ENCODE measurements at regions not wholly inside any gene's neighbourhood (a gene's known extent, or its start where the extent isn't known, plus 50 kb on each side); places are given as distances from the start of the nearest gene placed in this dataset.
"Not testable (repeated sequence)": the region's sequence is repeated elsewhere in the genome, so short reads cannot be mapped to it uniquely, and the experiment has no call there.

DNA sequence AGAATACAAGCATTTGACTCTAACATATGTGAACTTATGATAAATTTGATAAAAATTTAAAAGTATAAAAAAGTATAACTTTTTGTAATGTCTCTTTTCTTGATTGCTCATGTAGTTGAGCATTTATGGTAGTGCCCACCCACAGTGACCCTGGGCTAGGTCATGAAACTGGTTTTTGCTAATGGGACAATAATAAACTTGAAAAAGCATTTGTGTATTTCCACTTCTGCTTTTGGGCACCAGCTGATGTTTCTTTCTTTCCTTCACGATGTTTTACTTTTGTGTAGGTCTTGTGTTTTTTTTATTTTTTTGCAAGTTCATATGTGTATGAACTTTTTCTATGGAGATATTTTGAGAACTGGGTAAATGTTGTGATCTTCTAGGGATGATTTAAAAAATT lies 313.1 kb downstream of the CBLL2 start:
- no peak for TF ChIP-seq JUND (IDR thresholded peaks at IDR 0.05; ENCODE audit: low read depth)
- in situ Hi-C loops (cut with HindIII; ENCODE audit: low pct_unique_long_range_greater_than_20kb, low sequenced_read_pairs): no loop called here
- DNase-seq (ENCODE audit: low read depth in 1 of 2, low spot score in 1 of 2): no peak

DNA sequence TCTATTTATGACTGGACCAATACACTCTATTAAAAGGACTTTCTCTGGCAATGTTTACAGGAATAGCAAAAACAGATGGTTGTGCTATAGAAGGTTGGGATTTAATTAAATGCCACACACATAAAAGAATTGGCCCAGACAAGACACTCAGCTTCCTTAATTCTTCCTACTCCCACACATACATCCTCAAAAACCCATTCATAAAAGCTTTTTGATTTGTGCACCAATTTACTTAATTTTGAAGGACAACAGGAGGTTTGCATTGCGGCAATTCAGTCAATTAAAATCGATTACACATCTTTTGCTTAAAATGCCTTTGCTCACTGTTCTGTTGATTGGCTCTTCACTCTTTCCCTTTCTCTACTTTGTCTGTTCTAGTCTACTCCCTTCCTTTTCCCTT lies 317.1 kb downstream of the CBLL2 start:
- DNase-seq (ENCODE audit: low read depth in 1 of 2, low spot score in 1 of 2): no peak
- no peak for TF ChIP-seq JUND (IDR thresholded peaks at IDR 0.05; ENCODE audit: low read depth)
- in situ Hi-C loops (cut with HindIII; ENCODE audit: low pct_unique_long_range_greater_than_20kb, low sequenced_read_pairs): no loop called here

DNA sequence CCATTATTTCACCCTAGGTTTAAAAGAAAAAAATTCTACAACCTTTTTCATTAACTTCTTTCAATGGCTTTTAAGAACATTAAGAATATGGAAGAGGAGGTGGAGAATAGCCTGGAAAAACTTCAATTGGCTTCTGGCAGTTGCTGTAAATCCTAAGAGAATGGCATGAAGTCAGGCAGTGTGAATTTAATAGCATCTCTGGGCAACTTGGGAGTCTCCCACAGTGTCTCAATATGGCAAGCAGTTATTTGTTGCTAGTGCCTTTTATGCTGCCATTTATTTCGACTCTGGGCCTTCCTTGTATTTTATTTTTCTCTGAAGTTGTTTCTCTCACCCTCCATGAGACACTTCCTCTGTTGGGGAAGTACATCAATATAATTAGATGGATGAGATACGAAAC lies 322.1 kb downstream of the CBLL2 start:
- in situ Hi-C loops (cut with HindIII; ENCODE audit: low pct_unique_long_range_greater_than_20kb, low sequenced_read_pairs): no loop called here
- no peak for TF ChIP-seq JUND (IDR thresholded peaks at IDR 0.05; ENCODE audit: low read depth)
- no peak for DNase-seq (ENCODE audit: low read depth in 1 of 2, low spot score in 1 of 2)

DNA sequence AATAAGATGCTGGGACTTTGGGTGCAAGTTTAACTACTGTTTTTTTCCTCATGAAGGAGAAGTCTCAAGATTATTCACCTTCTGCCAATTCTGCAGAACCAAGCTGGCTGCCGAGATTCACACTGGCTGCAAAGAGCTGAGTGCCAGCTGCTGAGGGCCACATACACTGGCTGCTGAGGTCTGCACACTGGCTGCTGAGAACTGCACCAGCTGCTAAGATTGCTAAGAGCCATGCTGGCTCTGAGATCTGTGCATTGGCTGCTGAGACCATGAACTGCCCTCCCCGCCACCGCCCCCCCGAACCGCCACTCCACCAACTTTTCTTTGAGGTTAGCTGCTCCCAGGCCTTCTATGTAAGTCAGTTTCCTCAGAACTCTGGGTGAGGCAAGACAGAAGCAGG lies 330.3 kb downstream of the CBLL2 start:
- no peak for TF ChIP-seq JUND (IDR thresholded peaks at IDR 0.05; ENCODE audit: low read depth)
- in situ Hi-C loops (cut with HindIII; ENCODE audit: low pct_unique_long_range_greater_than_20kb, low sequenced_read_pairs): no loop called here
- no peak for DNase-seq (ENCODE audit: low read depth in 1 of 2, low spot score in 1 of 2)

- in situ Hi-C loops (cut with HindIII; ENCODE audit: low pct_unique_long_range_greater_than_20kb, low sequenced_read_pairs): not testable (repeated sequence)
These were observed 336.7 kb downstream of the CBLL2 start for GRCh38 chrX:22609452-22609851.

GRCh38 chrX:22616867-22617266 lies 344.2 kb downstream of the CBLL2 start:
- DNase-seq (ENCODE audit: low read depth in 1 of 2, low spot score in 1 of 2): peak in 1 of 2 experiments; percentile 23
- in situ Hi-C loops (cut with HindIII; ENCODE audit: low pct_unique_long_range_greater_than_20kb, low sequenced_read_pairs): no loop called here
- no peak for TF ChIP-seq JUND (IDR thresholded peaks at IDR 0.05; ENCODE audit: low read depth)

More at GRCh38 chrX:22609452-22609851, 336.7 kb downstream of the CBLL2 start:
- not testable (repeated sequence) for DNase-seq (ENCODE audit: low read depth in 1 of 2, low spot score in 1 of 2)

DNA sequence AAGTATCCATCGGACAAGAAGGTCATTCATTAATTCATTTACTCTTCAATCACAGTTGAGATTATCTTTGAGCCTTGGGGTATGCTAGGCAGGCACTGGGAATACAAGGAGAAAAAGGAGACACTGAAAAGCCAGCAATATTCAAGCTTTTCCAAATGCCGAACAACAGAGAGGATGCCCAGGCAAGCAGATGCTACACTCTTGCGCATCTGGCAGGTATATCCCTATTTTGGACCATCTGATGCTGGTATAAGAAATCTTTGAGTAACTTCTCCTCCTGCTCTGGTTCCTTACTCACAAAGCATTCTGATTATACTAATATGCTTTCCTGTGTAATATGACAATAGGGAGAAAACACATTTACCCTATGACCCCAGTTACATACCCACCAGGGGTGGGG lies 354.9 kb downstream of the CBLL2 start:
- TF ChIP-seq JUND (IDR thresholded peaks at IDR 0.05; ENCODE audit: low read depth): no peak

DNA sequence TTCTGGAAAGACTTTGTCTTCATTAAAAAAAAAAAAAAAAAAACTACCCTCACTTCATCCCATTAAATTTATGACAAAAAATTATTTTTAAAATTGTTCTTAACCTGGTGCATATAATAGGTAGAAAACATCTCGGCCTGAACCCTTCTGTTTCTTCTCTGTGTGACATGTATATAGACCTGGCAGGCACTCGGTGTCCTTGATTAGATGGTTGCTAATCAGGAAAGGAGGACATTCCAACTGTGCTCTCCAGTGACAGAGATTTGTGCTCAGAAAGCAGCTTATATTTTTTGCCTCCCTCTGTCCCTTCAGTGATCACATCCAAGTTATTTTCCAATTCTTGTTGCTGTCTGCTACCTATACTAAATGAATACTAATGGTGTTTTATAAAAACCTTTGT lies 355.6 kb downstream of the CBLL2 start:
- no peak for TF ChIP-seq JUND (IDR thresholded peaks at IDR 0.05; ENCODE audit: low read depth)
- no peak for DNase-seq (ENCODE audit: low read depth in 1 of 2, low spot score in 1 of 2)
- in situ Hi-C loops (cut with HindIII; ENCODE audit: low pct_unique_long_range_greater_than_20kb, low sequenced_read_pairs): no loop called here

More for the DNA sequence above, 354.9 kb downstream of the CBLL2 start:
- DNase-seq (ENCODE audit: low read depth in 1 of 2, low spot score in 1 of 2): no peak
- in situ Hi-C loops (cut with HindIII; ENCODE audit: low pct_unique_long_range_greater_than_20kb, low sequenced_read_pairs): no loop called here

DNA sequence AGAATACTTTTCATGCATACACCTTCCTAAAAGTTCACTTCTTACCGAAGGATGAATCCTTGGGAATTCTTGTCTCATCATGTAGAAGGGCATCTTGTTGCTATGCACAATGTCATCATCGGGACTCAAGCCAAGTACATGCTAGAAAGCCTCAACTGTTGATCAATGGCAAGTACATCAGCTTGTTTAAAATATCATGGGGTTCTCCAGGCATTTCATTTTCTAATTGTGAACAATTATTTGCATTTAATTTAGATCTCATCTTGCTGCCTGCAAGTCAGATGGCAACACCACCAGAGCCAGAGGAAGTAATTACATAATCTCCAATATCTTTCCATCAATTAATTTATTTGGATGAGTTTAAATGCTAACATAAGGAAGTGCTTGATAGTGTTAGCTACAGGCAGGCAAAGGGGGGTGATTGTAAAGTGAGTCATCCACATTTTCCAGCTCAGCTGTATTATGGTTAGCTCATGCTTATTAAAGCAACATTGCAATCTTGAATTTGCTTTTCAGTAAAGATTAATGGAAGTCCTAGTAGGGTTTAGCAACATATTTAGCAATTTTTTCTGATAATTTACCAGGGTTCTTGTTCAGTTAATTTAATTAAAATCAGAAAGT lies 356.5 kb downstream of the CBLL2 start:
- in situ Hi-C loops (cut with HindIII; ENCODE audit: low pct_unique_long_range_greater_than_20kb, low sequenced_read_pairs): no loop called here
- TF ChIP-seq JUND (IDR thresholded peaks at IDR 0.05; ENCODE audit: low read depth): no peak
- DNase-seq (ENCODE audit: low read depth in 1 of 2, low spot score in 1 of 2): no peak

GRCh38 chrX:22634083-22634482 lies 361.4 kb downstream of the CBLL2 start:
- no peak for TF ChIP-seq JUND (IDR thresholded peaks at IDR 0.05; ENCODE audit: low read depth)
- in situ Hi-C loops (cut with HindIII; ENCODE audit: low pct_unique_long_range_greater_than_20kb, low sequenced_read_pairs): no loop called here
- DNase-seq (ENCODE audit: low read depth in 1 of 2, low spot score in 1 of 2): no peak

DNA sequence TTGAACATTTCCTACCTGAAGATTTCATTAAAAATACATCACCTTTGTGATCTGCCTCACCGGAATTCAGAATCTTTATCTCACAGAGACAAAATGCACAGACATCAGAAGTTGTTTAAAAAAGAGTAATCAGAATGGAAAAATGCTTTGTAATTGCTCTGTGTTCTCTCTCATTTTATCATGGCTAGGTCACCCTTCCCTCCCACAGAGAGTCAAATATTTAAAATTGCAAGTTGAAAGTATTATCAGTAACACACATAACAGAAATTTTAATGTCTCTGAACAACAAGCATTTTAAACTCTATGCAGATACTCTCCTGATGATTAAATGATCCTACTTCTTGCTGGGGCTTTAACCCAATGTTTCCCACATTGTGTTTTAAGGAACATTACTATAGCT lies 362.0 kb downstream of the CBLL2 start:
- no peak for TF ChIP-seq JUND (IDR thresholded peaks at IDR 0.05; ENCODE audit: low read depth)
- DNase-seq (ENCODE audit: low read depth in 1 of 2, low spot score in 1 of 2): no peak
- in situ Hi-C loops (cut with HindIII; ENCODE audit: low pct_unique_long_range_greater_than_20kb, low sequenced_read_pairs): no loop called here

DNA sequence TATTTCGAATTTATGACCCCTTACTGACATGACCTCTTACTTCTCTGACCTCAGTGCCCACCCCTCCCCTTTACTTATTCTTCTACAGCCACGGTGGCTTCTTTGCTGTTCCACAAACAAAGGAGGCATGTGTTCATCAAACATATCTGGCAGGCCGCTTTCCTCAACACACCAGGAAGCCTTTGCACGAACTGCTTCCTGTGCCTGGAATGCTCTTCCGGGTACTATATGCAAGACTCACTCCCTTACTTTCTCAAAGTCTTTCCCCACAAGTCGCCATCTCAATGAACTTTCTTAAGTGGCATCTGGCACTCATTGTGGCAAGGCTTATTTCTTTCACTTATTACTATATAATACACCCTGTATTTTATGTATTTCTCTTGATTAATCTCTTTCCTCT lies 351.5 kb upstream of the DDX53 start:
- DNase-seq (ENCODE audit: low read depth in 1 of 2, low spot score in 1 of 2): no peak
- in situ Hi-C loops (cut with HindIII; ENCODE audit: low pct_unique_long_range_greater_than_20kb, low sequenced_read_pairs): no loop called here
- TF ChIP-seq JUND (IDR thresholded peaks at IDR 0.05; ENCODE audit: low read depth): no peak

- TF ChIP-seq JUND (IDR thresholded peaks at IDR 0.05; ENCODE audit: low read depth): no peak
- in situ Hi-C loops (cut with HindIII; ENCODE audit: low pct_unique_long_range_greater_than_20kb, low sequenced_read_pairs): no loop called here
- no peak for DNase-seq (ENCODE audit: low read depth in 1 of 2, low spot score in 1 of 2)
These were observed 349.1 kb upstream of the DDX53 start for GRCh38 chrX:22650691-22651090.

DNA sequence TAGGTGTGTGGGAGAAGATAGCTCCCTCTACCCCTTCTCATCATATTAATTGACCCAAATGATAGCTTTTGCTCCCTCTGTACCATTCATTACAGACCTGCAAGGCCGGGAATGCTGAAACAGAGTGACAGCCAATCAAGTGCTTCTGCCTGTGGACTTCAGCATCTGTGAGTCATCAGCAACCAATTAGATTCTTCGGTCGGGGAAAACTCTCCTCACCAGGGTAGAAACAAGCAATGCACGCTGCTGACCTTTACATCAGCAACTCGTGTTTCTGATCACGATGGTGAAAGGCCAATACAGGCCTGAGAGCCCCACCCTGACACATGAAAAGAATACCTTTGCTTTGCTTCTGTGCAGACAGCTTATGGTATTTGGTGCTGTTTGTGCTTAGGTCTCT lies 347.2 kb upstream of the DDX53 start:
- in situ Hi-C loops (cut with HindIII; ENCODE audit: low pct_unique_long_range_greater_than_20kb, low sequenced_read_pairs): no loop called here
- TF ChIP-seq JUND (IDR thresholded peaks at IDR 0.05; ENCODE audit: low read depth): no peak
- DNase-seq (ENCODE audit: low read depth in 1 of 2, low spot score in 1 of 2): no peak
